GM23338 (cell line): ENCODE measurements at regions not wholly inside any gene's neighbourhood (a gene's known extent, or its start where the extent isn't known, plus 50 kb on each side); places are given as distances from the start of the nearest gene placed in this dataset.

Source experiments
- ATAC-seq: fragments of 200-7000 bp; cut with Tn5 transposase; 3 replicates; pipeline ENCODE4 v1.9.1; 2020
- DNase-seq: peaks from one replicate; pipeline ENCODE4 v3.0.0-alpha.2; 2015; ENCODE audit warnings: low spot score
- H2AFZ ChIP-seq: fragments of 200-600 bp; sonication (generic); 2 replicates; pipeline ENCODE4 v1.8.0; 2016; ENCODE audit warnings: antibody characterized with exemption, mild to moderate bottlenecking, moderate library complexity
- H3F3A ChIP-seq: fragments of 200-600 bp; sonication (generic); replicated peaks from 2 replicates; pipeline ENCODE4 v1.8.0; 2017; ENCODE audit warnings: antibody characterized with exemption, mixed run types, low read depth
- H3K27ac ChIP-seq: fragments of 200-600 bp; sonication (generic); 2 replicates; pipeline ENCODE4 v1.6.1; 2016; ENCODE audit warnings: low read depth
- H3K27me3 ChIP-seq: fragments of 200-600 bp; sonication (generic); 2 replicates; pipeline ENCODE4 v1.8.0; 2016; ENCODE audit warnings: mild to moderate bottlenecking, mixed run types, moderate library complexity; ENCODE audit not compliant: insufficient read depth
- H3K36me3 ChIP-seq: fragments of 200-600 bp; sonication (generic); 2 replicates; pipeline ENCODE4 v1.8.0; 2016; ENCODE audit warnings: mild to moderate bottlenecking; ENCODE audit not compliant: insufficient read depth
- H3K4me1 ChIP-seq: fragments of 200-600 bp; sonication (generic); 2 replicates; pipeline ENCODE4 v1.8.0; 2016; ENCODE audit warnings: mild to moderate bottlenecking, moderate library complexity; ENCODE audit not compliant: insufficient read depth
- H3K4me2 ChIP-seq: fragments of 200-600 bp; sonication (generic); 2 replicates; pipeline ENCODE4 v1.7.1; 2017; ENCODE audit warnings: mixed run types
- H3K4me3 ChIP-seq: fragments of 200-600 bp; sonication (generic); 2 replicates; pipeline ENCODE4 v1.6.1; 2016; ENCODE audit warnings: mixed run types
- H3K79me2 ChIP-seq: fragments of 200-600 bp; sonication (generic); replicated peaks from 2 replicates; pipeline ENCODE4 v1.8.0; 2017; ENCODE audit warnings: mild to moderate bottlenecking; ENCODE audit not compliant: insufficient read depth
- H3K9me2 ChIP-seq: fragments of 200-600 bp; sonication (generic); 2 replicates; pipeline ENCODE4 v1.8.0; 2017; ENCODE audit not compliant: insufficient read depth
- H4K20me1 ChIP-seq: fragments of 200-600 bp; sonication (generic); replicated peaks from 2 replicates; pipeline ENCODE4 v1.8.0; 2017; ENCODE audit warnings: mild to moderate bottlenecking; ENCODE audit not compliant: insufficient read depth
- H3K27ac Mint-ChIP-seq: 2 replicates; pipeline ENCODE4 v1.8.0; 2020; ENCODE audit warnings: inconsistent platforms, mild to moderate bottlenecking, moderate library complexity, mixed read lengths
- H3K27me3 Mint-ChIP-seq: 3 replicates; pipeline ENCODE4 v1.8.0; 2022; ENCODE audit warnings: low read depth, mild to moderate bottlenecking, moderate library complexity, mixed read lengths, inconsistent platforms; ENCODE audit not compliant: insufficient read depth, poor library complexity
- H3K36me3 Mint-ChIP-seq: 3 replicates; pipeline ENCODE4 v1.8.0; 2021; ENCODE audit warnings: low read depth, mild to moderate bottlenecking, inconsistent platforms, moderate library complexity, mixed read lengths
- H3K4me1 Mint-ChIP-seq: 3 replicates; pipeline ENCODE4 v1.8.0; 2020; ENCODE audit warnings: mild to moderate bottlenecking, inconsistent platforms, mixed read lengths
- H3K4me3 Mint-ChIP-seq: 3 replicates; pipeline ENCODE4 v1.8.0; 2021; ENCODE audit warnings: moderate library complexity, mild to moderate bottlenecking, inconsistent platforms, mixed read lengths
- H3K9me3 Mint-ChIP-seq: 3 replicates; pipeline ENCODE4 v1.8.0; 2020; ENCODE audit warnings: moderate library complexity, mild to moderate bottlenecking, inconsistent platforms, mixed read lengths
- CREB1 ChIP-seq: fragments of 250-450 bp; sonication (Bioruptor Pico); IDR thresholded peaks from 2 replicates; pipeline ENCODE4 v1.5.0; 2020; ENCODE audit warnings: low read depth, mild to moderate bottlenecking, moderate library complexity
- CTCF ChIP-seq, 2 experiments: fragments of 200-600 bp in 1 of 2; sonication (generic) in 1 of 2; conservative IDR thresholded peaks; 2 replicates each; pipeline versions ENCODE4 v1.5.1 to v1.6.1; 2016 to 2017; ENCODE audit warnings: antibody characterized with exemption in 2 of 2, low read depth in 2 of 2, mild to moderate bottlenecking in 2 of 2, moderate library complexity in 1 of 2
- ETS1 ChIP-seq: IDR thresholded peaks from 2 replicates; pipeline ENCODE4 v1.6.1; 2016; ENCODE audit warnings: antibody characterized with exemption
- EZH2 ChIP-seq: fragments of 200-600 bp; sonication (generic); IDR thresholded peaks from one replicate; pipeline ENCODE4 v1.8.0; 2017; ENCODE audit warnings: antibody characterized with exemption, mild to moderate bottlenecking, low read depth; ENCODE audit not compliant: unreplicated experiment
- EZH2phosphoT487 ChIP-seq: fragments of 200-600 bp; sonication (generic); IDR thresholded peaks from one replicate; pipeline ENCODE4 v1.8.1; 2018; ENCODE audit warnings: antibody characterized with exemption; ENCODE audit not compliant: unreplicated experiment
- JUNB ChIP-seq: IDR thresholded peaks from one replicate; pipeline ENCODE4 v1.6.1; 2016; ENCODE audit warnings: antibody characterized with exemption; ENCODE audit not compliant: unreplicated experiment
- NANOG ChIP-seq: IDR thresholded peaks from 2 replicates; pipeline ENCODE4 v1.6.1; 2016; ENCODE audit warnings: antibody characterized with exemption, borderline replicate concordance
- REST ChIP-seq: IDR thresholded peaks from one replicate; pipeline ENCODE4 v1.6.1; 2018; ENCODE audit warnings: antibody characterized with exemption; ENCODE audit not compliant: unreplicated experiment
- STAT1 ChIP-seq: IDR thresholded peaks from one replicate; pipeline ENCODE4 v1.6.1; 2016; ENCODE audit warnings: antibody characterized with exemption; ENCODE audit not compliant: unreplicated experiment
- ZNF114 ChIP-seq: fragments of 250-450 bp; sonication (Bioruptor Pico); IDR thresholded peaks from 2 replicates; pipeline ENCODE4 v1.5.0; 2020; ENCODE audit warnings: mild to moderate bottlenecking, moderate library complexity
- ZNF462 ChIP-seq: fragments of 250-450 bp; sonication (Bioruptor Pico); IDR thresholded peaks from 2 replicates; pipeline ENCODE4 v1.5.0; 2020; ENCODE audit warnings: mild to moderate bottlenecking, moderate library complexity

- Mint-ChIP-seq H3K9me3 (peaks cover 8% of the 10 kb centered on the region; the same call in 2 of the 3 replicates), H3K4me1 (no peaks in the 10 kb centered on the region), H3K4me3 (no peak overlapping the region), H3K36me3 (no peaks in the 10 kb centered on the region; the same call in 2 of the 3 replicates), H3K27me3 (no peaks in the 10 kb centered on the region), H3K27ac (no peak overlapping the region)
- Histone ChIP-seq H3K27me3 (no peaks in the 10 kb centered on the region), H3K79me2 (no peaks in the 10 kb centered on the region), H3K9me2 (peaks cover 4% of the 10 kb centered on the region; the same call in 1 of the 2 replicates), H3K27ac (no peak overlapping the region), H4K20me1 (no peaks in the 10 kb centered on the region; the same call in 1 of the 2 replicates), H3F3A (no peaks in the 10 kb centered on the region), H3K4me3 (no peak overlapping the region), H3K4me2 (no peak overlapping the region), H3K4me1 (no peaks in the 10 kb centered on the region), H2AFZ (no peak overlapping the region; the same call in 1 of the 2 replicates), H3K36me3 (no peaks in the 10 kb centered on the region)
- ATAC-seq (no peak), DNase-seq (no peak)
- TF ChIP-seq CTCF (conservative IDR thresholded peaks at IDR 0.05; ENCODE audit: low read depth in 2 of 2) (no peak), EZH2phosphoT487 (no peak), ETS1 (no peak), ZNF462 (CRISPR knock-in tag) (no peak), NANOG (no peak), ZNF114 (CRISPR knock-in tag) (no peak), JUNB (no peak), REST (no peak), STAT1 (no peak), CREB1 (no peak), EZH2 (no peak)
Measured at GRCh38 chr5:26343801-26344325, 694.5 kb downstream of the CDH9 start.
